NCI-H526 treated with DMSO at 0.1 percent for 48 hours (cell line): ENCODE measurements at regions not wholly inside any gene's neighbourhood (a gene's known extent, or its start where the extent isn't known, plus 50 kb on each side); places are given as distances from the start of the nearest gene placed in this dataset.

Source experiments
- DNase-seq: peaks from one replicate; lab custom pipeline; 2025; lab: John Stamatoyannopoulos, UW

DNA sequence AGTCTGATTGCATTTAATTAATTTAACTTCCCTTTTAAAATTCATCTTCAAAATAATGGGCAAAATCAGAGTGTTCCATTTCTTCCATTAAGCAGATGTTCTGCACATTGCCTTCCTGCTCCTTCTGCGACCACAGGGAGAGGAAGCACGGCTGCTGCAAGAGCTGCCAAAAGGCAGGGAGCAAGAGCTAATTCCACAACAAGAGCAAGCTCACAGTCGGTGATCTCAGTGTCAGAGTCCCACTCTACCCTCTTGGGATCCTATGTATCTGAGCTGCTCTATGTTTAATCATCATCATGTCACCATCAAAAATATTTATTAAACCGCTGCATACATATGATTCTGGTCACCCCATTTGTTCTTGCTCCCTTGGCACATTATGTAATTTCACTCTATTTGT lies 255.3 kb upstream of the CAMK1G start:
- no peak for DNase-seq

DNA sequence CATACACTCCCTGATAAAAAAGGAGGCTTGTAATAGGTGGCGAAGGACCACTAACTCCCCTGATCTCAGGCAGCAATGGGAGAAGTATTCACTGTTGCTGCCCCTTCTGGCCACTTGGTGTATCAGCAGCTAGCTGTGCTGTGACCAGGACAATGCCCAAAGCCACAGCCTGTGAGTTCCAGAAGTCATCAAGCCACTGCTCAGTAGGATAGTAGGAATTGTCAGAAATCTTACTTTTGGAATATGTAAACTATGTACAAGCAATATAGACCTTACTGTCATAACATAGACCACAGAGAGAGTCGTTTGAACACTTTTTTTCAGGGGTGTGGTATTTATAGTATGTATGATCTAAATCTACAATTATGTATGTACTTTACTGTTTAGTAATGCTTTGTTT lies 248.3 kb upstream of the CAMK1G start:
- no peak for DNase-seq

DNA sequence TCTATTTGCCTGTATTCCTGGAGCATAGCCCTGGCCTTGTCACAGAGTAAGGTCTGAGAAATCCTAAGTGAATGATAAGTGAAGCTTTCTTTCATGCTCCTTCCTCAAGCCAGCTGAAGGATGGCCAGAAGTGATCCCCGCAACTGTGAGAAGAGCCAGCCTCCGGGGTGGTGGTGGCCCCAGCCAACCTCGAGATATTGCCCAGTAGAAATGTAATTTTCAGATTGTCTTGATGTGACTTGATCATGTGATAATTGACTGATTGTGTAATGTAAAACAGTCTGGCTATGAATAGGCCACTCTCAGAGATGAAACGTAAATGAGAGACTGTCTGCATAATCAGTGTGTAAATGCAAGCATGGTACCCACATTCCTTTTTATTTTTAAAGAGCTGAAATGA lies 242.4 kb upstream of the CAMK1G start:
- DNase-seq, result no peak

DNA sequence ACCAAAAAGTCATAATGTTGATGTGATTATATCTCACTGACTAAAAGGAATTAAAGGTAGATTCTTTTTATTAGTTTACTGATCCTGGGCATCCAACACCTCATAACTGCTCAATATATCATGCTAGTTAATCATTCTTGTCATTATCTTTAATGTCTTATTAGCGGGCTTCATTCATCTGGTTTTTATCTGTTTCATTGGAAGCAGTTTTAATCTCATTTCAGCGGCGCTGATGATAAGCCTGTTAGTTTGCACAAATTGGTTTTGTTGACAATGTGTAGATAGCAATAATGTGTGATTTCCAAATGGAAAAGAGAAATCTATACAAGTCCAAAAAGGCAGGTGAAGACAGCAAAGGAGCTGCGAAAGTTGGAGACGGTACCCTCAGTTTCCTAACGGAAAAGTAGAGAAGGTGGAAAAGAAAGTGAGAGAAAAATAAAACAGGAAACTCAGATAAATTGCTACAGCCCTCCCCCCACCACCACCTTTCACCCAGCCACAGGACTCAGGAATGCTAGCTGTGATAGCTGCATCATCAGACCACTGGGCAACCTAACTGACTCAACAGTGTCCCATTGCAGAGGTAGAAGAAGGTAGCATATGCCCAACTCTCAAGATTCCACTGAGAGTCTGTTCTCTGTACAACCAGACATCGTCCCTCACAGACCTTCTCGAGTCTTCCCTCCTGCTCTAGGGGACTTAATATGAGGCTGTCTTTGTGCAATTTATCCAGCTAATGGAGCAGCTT lies 241.7 kb upstream of the CAMK1G start:
- no peak for DNase-seq

DNA sequence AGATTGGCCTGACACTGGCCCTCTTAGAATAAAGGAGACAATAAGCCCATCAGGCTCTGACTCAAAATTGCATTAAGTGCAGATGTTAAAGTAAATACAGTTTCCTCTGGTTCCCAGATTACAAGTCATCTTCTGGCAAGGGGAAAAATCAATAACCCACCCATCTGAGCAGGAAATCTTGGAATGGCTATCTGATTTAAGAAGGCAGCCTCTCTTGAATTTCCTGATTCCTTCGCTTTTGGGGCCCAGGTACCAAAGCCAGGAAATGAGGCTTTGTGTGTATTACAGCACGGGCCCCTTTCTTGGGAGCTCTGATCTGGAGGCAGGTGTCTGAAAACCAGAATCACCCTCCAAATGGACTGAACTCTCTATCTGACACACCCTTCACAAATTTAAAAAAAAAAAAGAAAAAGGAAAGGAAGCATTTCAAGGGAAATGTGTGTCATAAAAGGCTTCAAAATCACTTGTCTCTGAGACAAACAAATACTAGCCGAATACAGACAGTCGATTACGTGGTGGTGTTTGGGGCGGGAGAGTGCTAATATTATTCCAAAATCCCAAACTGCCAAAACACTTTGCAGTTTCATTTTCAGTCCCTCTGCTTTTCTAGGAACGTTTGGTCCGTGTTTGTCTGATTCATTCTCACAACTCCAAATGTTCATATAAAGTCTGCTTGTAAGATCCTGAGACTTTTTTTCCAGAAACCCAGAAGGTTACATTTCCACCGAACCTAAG lies 240.9 kb upstream of the CAMK1G start:
- DNase-seq, result no peak

DNA sequence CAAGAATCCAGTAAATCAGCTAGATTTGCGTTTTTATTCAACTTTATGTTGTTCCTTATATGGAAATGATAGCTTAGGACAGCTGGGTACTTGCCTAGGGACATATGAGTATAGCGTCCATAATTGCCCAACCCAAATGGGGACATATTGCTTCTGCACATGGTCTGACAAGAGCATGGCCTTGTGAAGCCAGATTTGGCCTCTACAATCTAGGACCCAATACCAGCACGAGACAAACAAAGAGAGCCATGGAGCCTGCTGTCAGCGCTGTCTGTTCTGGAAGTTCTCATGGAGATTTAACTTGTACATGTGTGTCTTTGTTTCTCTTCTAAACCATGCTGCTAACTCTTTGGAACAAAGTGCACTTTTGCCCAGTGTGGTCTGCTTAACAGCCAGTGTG lies 240.0 kb upstream of the CAMK1G start:
- no peak for DNase-seq

DNA sequence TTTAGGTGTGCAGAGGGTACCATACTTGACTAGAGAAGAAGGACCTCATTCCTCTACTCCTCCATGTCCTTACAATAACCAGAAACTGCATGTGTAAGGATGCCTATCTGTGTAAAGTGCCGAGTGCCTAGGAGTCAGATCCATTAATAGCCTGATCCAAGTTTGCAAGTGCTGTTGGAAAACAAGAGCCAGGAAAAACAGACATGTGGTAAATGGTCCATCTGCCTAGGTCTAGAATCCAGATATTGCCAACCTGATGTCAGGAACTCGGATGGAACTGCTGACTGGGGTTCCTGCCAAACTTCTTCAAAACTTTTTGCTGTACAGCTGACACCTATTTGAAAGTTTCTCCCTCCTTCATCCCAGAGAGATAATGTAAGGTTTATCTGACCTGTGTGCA lies 239.4 kb upstream of the CAMK1G start:
- no peak for DNase-seq

DNA sequence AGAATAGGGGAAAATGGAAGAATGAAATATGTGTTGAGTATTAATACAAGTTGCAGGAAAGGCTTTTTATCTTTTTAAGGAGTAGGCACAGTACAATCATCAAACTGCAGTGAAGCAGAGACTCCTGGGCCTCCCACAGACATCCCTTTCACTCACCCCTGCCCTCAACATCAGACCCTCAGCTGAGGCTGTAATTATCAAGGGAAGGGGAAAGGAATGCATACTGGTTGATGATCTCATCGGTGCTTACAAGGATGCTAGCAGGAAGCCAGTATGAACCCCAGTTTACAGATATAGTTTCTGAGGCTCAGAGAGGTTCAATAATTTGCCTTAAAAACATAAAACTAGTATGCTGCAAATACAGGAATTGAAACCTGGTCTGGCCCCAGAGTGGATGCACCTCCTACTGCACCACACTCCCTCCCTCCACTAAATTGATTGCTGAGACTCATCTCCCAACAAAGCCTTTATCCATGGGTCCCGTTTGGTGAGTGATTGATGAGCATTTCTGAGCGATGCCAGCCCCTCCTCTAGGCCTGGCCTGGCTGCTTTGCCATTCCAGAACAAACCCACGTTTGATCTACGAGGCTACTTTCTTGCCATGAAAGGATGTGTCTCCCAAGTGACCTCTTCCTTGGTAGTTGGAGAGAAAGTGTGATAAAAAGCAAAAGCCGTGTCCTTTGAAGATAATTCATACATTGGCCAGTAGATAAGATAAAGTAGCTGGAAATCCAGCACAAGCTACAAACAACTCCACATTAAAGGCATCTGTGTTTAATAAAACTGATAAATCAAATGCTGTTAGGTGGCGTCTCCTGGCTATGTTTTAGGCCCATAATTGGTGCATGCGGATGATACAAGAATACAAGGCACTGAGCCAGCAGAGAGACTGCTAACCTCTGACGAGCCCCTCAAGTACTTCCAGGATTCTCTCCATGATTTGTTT lies 233.9 kb upstream of the CAMK1G start:
- DNase-seq, result no peak

DNA sequence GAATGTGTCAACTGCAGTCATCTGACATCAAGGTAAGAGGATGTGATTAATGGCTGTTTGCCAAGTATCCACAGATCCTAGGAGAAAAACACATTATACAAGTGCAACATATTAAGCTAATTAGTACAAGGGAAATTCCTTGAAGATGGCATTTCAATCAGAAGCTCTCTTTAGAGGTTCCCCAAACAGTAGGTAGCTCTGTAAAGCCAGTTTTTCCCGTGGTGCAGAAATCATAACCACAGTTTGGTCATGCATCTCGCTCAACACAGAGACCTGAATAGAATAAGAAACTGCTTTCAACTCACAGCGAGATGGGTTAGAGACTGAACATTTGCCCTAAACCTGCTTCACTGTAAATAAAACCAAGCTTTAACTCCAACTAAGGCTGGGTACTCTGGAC lies 230.5 kb upstream of the CAMK1G start:
- no peak for DNase-seq

DNA sequence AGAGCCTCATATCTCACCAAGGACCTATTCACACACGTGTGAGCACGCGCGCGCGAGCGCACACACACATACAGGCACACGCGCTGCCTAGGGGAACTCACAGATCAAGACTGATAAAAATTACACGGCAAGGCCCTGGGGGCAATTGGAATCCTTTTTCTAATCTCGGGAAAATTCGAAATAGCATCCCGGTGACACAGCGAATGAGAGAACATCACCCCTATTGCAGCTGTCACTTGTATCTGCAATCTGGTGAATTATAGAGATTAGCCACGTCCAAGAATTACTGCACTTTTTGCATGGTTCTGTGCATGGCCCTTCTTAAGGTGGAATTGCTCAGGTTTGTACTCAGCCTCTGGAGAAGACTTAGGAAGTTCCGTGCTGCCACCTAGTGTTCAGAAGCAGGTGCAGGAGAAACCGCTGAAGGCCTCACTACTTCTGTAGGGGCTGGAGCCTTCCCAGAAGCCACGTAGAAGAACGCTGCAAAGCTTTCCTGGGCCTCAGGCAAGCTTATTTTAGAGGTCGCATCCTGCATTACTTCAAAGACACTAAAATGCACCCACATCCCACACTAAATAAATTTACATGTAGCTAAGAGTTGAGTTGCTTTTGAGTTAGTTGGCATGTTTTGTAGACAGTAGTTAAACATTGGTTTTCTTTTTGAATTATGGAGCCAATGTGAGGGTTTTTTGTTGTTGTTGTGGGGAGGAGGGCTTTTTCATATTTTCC lies 229.2 kb upstream of the CAMK1G start:
- DNase-seq, result peak; percentile 64

DNA sequence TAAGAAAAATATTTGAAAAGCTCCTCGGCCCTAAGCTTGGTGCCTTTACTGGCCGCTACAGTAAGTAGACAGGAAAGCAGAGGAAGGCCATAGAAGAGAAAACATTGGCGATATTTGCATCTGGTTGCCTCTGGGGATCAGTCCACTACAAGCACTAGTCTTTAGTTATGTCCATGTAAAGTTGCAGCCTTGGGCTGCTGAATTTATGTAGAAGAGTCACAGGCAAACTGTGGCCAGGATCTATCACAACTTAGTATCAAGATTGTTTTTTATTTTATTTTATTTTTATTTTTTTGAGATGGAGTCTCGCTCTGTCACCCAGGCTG lies 228.7 kb upstream of the CAMK1G start:
- peak; percentile 13 for DNase-seq

DNA sequence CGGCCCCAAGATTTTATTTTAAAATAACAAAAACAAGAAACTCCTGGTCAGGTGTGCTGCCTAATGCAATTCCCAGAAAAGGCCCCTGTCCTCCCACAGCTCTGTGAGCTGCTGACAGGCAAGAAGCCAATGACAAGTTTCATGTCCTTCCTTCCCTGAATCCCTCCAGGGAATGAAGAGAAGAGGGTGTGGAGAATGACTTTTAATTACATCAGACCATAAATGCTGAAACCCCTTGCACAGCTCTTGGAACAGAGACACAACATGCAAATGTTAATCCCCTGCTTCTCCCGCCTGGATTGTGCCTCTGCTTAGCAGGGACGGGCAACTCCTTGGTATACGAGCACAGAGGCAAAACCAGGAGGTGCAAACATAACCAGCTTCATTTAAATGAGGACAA lies 228.1 kb upstream of the CAMK1G start:
- peak; percentile 56 for DNase-seq

DNA sequence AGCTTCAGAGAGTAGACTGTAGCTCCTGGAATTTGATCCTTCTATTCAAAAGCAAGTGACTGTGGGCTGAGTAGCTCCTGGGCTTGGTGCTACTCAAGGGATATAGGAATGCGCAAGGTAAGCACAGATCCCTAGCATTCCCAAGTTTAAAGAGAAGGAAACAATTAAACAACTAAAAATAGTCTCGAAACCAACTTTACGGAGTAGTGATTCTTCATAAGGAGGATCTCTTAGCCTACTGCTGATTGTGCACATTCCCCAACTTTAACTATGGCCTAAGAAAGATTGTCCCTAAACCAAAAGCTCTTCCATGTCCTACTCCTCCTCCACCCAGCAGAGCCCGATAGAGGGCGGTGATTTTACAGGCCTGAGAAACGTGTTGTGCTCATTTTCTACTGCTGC lies 226.5 kb upstream of the CAMK1G start:
- DNase-seq, result no peak

DNA sequence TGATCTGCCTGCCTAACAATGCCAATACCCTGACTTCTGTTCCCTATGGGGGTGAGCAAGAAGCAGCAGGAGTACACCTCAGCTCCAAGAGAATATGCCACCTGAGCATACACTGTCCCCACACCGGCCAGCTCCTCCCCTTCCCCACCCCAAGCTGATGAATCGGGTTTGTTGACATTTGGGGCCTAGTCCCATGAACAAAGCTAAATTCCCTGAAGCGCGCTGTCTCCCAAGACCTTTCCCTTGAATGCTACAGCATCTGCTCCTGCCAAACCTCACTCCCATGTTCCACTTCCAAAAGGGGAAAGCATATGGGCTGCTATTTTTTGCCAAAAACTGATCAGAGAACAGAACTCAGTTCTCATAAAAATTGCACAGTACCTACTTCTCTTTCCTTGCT lies 220.4 kb upstream of the CAMK1G start:
- DNase-seq, result no peak

DNA sequence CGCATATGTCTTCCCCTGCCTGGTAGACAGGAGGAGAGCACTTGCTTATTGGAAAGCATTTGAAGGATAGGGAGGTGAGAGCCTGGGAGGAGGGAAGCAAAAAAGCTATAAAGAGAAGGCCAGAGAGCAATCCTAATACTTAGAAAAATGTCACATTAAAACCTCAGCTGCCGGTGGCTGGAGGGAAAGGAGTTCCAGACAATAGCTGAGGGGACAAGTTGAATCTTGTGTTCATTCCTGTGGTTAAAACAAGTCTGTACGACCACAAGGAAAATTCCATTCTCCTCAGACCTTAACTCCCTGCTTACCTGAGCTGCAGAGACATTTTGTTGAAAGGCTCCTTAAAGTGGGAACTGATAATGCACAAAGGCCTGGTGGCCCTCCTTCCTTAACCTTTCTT lies 218.8 kb upstream of the CAMK1G start:
- DNase-seq, result no peak

DNA sequence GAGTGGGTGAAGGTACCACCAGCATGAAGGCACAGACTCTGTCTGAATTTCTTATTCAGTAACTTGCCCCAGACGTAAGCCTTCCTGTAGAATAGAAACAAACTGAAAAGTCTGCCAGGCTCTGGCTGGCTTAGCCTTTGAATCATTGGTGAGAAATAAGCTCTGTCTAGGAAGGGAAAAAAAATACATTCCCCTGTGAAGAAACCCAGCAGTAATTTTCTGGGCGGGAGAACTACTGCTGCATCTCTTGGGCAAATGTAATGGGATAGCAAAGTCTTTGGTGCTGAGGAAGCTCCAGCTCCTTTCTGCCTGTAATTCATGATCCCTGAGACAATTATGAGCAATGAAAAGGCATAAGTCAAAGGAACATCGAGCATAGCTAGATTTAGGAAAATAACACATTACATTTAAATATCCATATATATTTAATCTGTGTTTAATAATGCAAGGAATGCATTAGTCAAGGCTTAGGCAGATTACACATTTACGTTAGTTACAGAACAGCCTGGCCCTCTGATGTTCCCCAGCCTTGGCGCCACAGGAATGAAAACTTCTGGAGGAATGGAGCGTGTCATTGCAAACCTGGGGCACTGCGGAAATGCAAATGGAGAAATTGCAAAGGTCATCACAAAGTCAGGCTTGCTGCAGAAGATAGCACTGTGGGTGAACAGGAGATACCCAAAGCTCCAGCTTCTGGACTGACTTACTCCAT lies 216.3 kb upstream of the CAMK1G start:
- DNase-seq, result no peak

DNA sequence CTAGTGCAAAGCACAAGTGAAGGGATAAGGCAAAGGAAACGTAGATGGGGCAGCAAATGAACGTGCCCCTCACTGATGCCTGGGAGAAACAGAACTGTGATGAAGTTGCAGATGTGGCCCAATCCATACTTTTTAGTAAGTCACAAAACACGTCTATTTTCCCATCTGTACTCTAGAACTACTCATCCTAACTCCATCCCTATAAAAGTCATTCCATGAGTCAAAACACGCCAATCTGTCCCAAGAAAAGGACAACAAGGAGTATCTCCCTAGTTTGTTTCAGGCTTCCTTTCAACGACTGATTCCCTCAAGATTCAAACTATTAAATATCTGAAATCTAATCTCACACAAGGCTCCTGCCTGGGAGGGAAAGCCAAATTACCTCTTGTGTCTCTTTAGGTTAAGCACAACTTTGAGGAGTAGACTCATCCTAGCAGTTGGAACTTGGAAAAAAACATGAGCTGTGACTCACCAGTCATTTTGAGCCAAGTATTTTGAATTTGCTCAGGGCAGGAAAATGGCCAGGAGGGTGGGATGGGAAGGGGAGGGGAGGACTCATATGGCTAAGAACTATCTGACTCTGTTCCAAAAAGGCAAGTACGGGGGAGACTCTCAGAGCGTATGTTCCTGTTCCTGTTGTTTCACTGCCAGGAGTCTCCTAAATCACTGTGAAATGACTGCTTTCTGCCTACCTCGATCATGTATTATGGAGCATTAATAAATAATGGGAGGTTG lies 214.5 kb upstream of the CAMK1G start:
- no peak for DNase-seq

DNA sequence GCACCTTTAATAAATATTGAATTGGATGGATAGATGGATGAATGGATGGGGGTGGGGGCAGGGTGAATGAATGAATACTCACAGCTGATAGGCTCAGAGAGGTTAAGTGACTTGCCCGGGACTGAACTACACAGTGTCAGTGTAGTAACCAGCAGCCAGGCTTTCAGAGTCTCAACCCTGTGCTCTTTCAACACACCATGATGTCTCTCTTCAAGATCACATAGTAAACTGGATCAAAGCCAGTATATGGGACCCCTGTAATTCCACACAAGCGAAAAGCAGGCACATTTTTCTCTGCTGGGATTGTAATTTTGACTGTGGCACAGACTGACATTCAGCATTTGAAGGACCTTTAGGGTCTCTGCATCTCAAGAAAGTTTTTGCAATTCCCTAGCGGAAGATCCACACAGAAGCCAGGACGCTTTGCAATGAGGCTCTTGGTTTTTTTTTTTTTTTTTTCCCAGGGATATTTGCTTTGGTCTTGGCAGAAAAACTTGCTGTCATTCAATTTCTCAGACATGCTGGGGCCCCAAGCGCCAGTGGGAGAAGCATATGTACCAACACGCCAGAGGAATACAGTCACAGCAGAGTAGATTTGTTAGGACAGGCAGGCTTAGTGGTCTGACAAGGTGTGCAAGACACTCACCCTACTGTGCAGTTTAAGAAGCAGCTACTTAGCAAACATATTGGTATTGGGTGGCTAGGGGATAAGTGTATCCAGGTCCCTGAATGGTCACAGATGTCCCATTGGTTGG lies 213.1 kb upstream of the CAMK1G start:
- DNase-seq, result no peak

DNA sequence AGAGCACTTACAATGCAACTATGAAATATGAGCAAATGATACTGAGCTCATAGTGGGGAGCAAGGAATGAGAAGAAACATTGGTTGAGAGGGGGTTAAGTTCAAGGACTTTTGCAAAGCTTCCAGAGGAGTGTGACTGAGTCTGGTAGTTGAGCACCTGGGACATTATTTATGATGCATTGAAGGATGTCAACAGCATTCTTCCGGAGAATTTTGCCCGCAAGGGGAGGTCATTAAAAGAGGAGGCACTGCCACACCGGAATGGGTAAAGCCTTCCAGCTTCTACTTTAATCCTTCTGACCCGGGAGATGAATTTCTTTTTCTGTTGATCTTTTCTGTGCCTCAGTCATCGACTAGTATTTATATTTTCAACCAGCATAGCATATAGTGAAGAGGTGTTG lies 208.4 kb upstream of the CAMK1G start:
- no peak for DNase-seq
